Neural cell (in vitro differentiated cells): ENCODE measurements at regions not wholly inside any gene's neighbourhood (a gene's known extent, or its start where the extent isn't known, plus 50 kb on each side); places are given as distances from the start of the nearest gene placed in this dataset.

ENCODE experiments used
- H2AFZ ChIP-seq: fragments of 200-600, 300-800 bp; sonication (generic), shearing (Covaris generic); 2 replicates; pipeline ENCODE4 v1.6.0; 2014; ENCODE audit warnings: low read depth, mild to moderate bottlenecking, antibody characterized with exemption, low read length, moderate library complexity
- H3F3A ChIP-seq: fragments of 200-600 bp; shearing (Covaris generic); 2 replicates; pipeline ENCODE4 v1.6.1; 2016; ENCODE audit warnings: mild to moderate bottlenecking, moderate library complexity, mixed read lengths, antibody characterized with exemption, low read length; ENCODE audit not compliant: insufficient read depth, poor library complexity, severe bottlenecking
- H3K27ac ChIP-seq: fragments of 200-600, 300-800 bp; sonication (generic), shearing (Covaris generic); 2 replicates; pipeline ENCODE4 v1.5.1; 2014; ENCODE audit warnings: mild to moderate bottlenecking, low read length, moderate library complexity
- H3K27me3 ChIP-seq: fragments of 300-800, 200-600 bp; sonication (generic), shearing (Covaris generic); 2 replicates; pipeline ENCODE4 v1.6.0; 2014; ENCODE audit warnings: mild to moderate bottlenecking, low read depth, low read length, moderate library complexity; ENCODE audit not compliant: insufficient read depth
- H3K36me3 ChIP-seq: fragments of 300-800, 200-600 bp; sonication (generic), shearing (Covaris generic); 2 replicates; pipeline ENCODE4 v1.5.1; 2014; ENCODE audit warnings: mild to moderate bottlenecking, antibody characterized with exemption, low read length, moderate library complexity; ENCODE audit not compliant: insufficient read depth
- H3K4me2 ChIP-seq: fragments of 300-800, 200-600 bp; sonication (generic), shearing (Covaris generic); 2 replicates; pipeline ENCODE4 v1.6.0; 2014; ENCODE audit warnings: mild to moderate bottlenecking, low read length
- H3K4me3 ChIP-seq: fragments of 300-800, 200-600 bp; sonication (generic), shearing (Covaris generic); 2 replicates; pipeline ENCODE4 v1.5.1; 2014; ENCODE audit warnings: mild to moderate bottlenecking, low read length, moderate library complexity
- H3K79me2 ChIP-seq: fragments of 200-600 bp; shearing (Covaris generic); replicated peaks from 2 replicates; pipeline ENCODE4 v1.6.0; 2014; ENCODE audit warnings: mild to moderate bottlenecking, low read length, moderate library complexity; ENCODE audit not compliant: insufficient read depth
- H3K9ac ChIP-seq: fragments of 300-800, 200-600 bp; sonication (generic), shearing (Covaris generic); 2 replicates; pipeline ENCODE4 v1.6.1; 2016; ENCODE audit warnings: mild to moderate bottlenecking, low read length, mixed read lengths
- H3K9me2 ChIP-seq: fragments of 200-600 bp; shearing (Covaris generic); 2 replicates; pipeline ENCODE4 v1.6.1; 2016; ENCODE audit warnings: mild to moderate bottlenecking, low read length, mixed read lengths; ENCODE audit not compliant: insufficient read depth
- H3K9me3 ChIP-seq: fragments of 200-600, 300-800 bp; sonication (generic), shearing (Covaris generic); 2 replicates; pipeline ENCODE4 v1.6.1; 2016; ENCODE audit warnings: mild to moderate bottlenecking, mixed run types, low read length, moderate library complexity, mixed read lengths
- H4K20me1 ChIP-seq: fragments of 200-600 bp; shearing (Covaris generic); 2 replicates; pipeline ENCODE4 v1.6.1; 2016; ENCODE audit warnings: mild to moderate bottlenecking, mixed run types; ENCODE audit not compliant: insufficient read depth
- CTCF ChIP-seq: fragments of 450-650 bp; IDR thresholded peaks from 2 replicates; pipeline ENCODE4 v1.5.1; 2014; ENCODE audit warnings: antibody characterized with exemption, mild to moderate bottlenecking, moderate library complexity; ENCODE audit not compliant: poor library complexity, severe bottlenecking
- EP300 ChIP-seq: fragments of 450-650 bp; conservative IDR thresholded peaks from 2 replicates; pipeline ENCODE4 v1.6.1; 2014; ENCODE audit warnings: antibody characterized with exemption, mild to moderate bottlenecking, moderate library complexity; ENCODE audit not compliant: poor library complexity, severe bottlenecking
- EZH2 ChIP-seq: fragments of 200-600, 300-800 bp; shearing (Covaris generic), sonication (generic); IDR thresholded peaks from 2 replicates; pipeline ENCODE4 v1.6.1; 2014; ENCODE audit warnings: antibody characterized with exemption, low read length, borderline replicate concordance, mild to moderate bottlenecking; ENCODE audit not compliant: insufficient read depth, poor library complexity, severe bottlenecking
- MXI1 ChIP-seq: fragments of 450-650 bp; conservative IDR thresholded peaks from 2 replicates; pipeline ENCODE4 v1.6.1; 2014; ENCODE audit warnings: antibody characterized with exemption, mild to moderate bottlenecking; ENCODE audit not compliant: poor library complexity, severe bottlenecking
- POLR2AphosphoS5 ChIP-seq: IDR thresholded peaks from 2 replicates; pipeline ENCODE4 v1.6.1; 2012
- RAD21 ChIP-seq: fragments of 450-650 bp; conservative IDR thresholded peaks from 2 replicates; pipeline ENCODE4 v1.6.1; 2014; ENCODE audit warnings: antibody characterized with exemption, mild to moderate bottlenecking, moderate library complexity
- REST ChIP-seq: IDR thresholded peaks from 2 replicates; pipeline ENCODE4 v1.6.1; 2012; ENCODE audit warnings: borderline replicate concordance
- SMC3 ChIP-seq: fragments of 450-650 bp; conservative IDR thresholded peaks from 2 replicates; pipeline ENCODE4 v1.6.1; 2014; ENCODE audit warnings: antibody characterized with exemption, mild to moderate bottlenecking, moderate library complexity; ENCODE audit not compliant: poor library complexity
- TAF1 ChIP-seq: IDR thresholded peaks from 2 replicates; pipeline ENCODE4 v1.6.1; 2012; ENCODE audit warnings: low read depth

GRCh38 chr11:39617971-39618370 is 1841.5 kb downstream of the LRRC4C start:
- Histone ChIP-seq H4K20me1 (no peaks in the 10 kb centered on the region), H3K9me3 (no peaks in the 10 kb centered on the region), H3K4me3 (no peak overlapping the region), H3K9ac (no peak overlapping the region), H2AFZ (no peak overlapping the region), H3K4me2 (no peak overlapping the region), H3K27me3 (no peaks in the 10 kb centered on the region), H3K9me2 (no peaks in the 10 kb centered on the region), H3K36me3 (no peaks in the 10 kb centered on the region), H3F3A (no peaks in the 10 kb centered on the region), H3K27ac (no peak overlapping the region), H3K79me2 (no peaks in the 10 kb centered on the region)
- no peak for TF ChIP-seq SMC3
- no peak for TF ChIP-seq CTCF
- no peak for TF ChIP-seq RAD21
- TF ChIP-seq EZH2, result no peak
- no peak for TF ChIP-seq TAF1
- no peak for TF ChIP-seq POLR2AphosphoS5
- no peak for TF ChIP-seq EP300
- TF ChIP-seq REST, result no peak
- no peak for TF ChIP-seq MXI1

- H2AFZ ChIP-seq, result no peak overlapping the region
- no peak overlapping the region for H3K4me3 ChIP-seq
- TF ChIP-seq POLR2AphosphoS5, result no peak
- TF ChIP-seq CTCF, result no peak
- no peak for TF ChIP-seq RAD21
- no peak for TF ChIP-seq MXI1
- H3K27ac ChIP-seq, result no peak overlapping the region
- H3K9me3 ChIP-seq, result no peaks in the 10 kb centered on the region
- no peaks in the 10 kb centered on the region for H3K9me2 ChIP-seq
- H3K9ac ChIP-seq, result no peak overlapping the region
- no peaks in the 10 kb centered on the region for H3K27me3 ChIP-seq
- no peaks in the 10 kb centered on the region for H3F3A ChIP-seq
- H4K20me1 ChIP-seq, result no peaks in the 10 kb centered on the region
- H3K4me2 ChIP-seq, result no peak overlapping the region
- H3K79me2 ChIP-seq, result no peaks in the 10 kb centered on the region
- no peaks in the 10 kb centered on the region for H3K36me3 ChIP-seq
Measured at GRCh38 chr11:39589391-39589790, 1870.1 kb downstream of the LRRC4C start.
